ENCODE measurements at regions not wholly inside any gene's neighbourhood (a gene's known extent, or its start where the extent isn't known, plus 50 kb on each side); places are given as distances from the start of the nearest gene placed in this dataset.

DNA sequence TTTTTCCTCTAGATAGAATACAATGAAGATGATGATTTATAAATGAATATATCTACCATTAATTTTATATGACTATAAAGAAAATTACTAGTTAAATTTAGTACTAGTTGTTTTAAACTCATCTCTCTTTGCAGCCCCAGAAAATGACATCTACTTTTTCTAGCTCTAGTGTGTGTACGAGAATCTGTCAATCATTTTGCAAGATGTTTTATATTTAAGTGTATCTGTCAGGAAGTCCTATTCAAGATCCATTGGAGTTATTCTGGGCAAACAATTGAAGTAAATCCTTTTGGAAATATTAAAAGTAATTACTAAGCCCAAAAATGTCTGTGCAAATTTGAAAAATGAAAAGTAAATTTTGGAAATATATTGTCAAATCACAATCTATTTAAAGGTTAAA lies 144.3 kb upstream of the PCDH9 start:
- no peak for TF ChIP-seq TAF1 (IDR thresholded peaks at IDR 0.05; ENCODE audit: low read depth)
- TF ChIP-seq, protein P1, sequence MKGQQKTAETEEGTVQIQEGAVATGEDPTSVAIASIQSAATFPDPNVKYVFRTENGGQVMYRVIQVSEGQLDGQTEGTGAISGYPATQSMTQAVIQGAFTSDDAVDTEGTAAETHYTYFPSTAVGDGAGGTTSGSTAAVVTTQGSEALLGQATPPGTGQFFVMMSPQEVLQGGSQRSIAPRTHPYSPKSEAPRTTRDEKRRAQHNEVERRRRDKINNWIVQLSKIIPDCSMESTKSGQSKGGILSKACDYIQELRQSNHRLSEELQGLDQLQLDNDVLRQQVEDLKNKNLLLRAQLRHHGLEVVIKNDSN (IDR thresholded peaks at IDR 0.05), result no peak
- TF ChIP-seq, protein P2, sequence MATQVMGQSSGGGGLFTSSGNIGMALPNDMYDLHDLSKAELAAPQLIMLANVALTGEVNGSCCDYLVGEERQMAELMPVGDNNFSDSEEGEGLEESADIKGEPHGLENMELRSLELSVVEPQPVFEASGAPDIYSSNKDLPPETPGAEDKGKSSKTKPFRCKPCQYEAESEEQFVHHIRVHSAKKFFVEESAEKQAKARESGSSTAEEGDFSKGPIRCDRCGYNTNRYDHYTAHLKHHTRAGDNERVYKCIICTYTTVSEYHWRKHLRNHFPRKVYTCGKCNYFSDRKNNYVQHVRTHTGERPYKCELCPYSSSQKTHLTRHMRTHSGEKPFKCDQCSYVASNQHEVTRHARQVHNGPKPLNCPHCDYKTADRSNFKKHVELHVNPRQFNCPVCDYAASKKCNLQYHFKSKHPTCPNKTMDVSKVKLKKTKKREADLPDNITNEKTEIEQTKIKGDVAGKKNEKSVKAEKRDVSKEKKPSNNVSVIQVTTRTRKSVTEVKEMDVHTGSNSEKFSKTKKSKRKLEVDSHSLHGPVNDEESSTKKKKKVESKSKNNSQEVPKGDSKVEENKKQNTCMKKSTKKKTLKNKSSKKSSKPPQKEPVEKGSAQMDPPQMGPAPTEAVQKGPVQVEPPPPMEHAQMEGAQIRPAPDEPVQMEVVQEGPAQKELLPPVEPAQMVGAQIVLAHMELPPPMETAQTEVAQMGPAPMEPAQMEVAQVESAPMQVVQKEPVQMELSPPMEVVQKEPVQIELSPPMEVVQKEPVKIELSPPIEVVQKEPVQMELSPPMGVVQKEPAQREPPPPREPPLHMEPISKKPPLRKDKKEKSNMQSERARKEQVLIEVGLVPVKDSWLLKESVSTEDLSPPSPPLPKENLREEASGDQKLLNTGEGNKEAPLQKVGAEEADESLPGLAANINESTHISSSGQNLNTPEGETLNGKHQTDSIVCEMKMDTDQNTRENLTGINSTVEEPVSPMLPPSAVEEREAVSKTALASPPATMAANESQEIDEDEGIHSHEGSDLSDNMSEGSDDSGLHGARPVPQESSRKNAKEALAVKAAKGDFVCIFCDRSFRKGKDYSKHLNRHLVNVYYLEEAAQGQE (IDR thresholded peaks at IDR 0.05; ENCODE audit: low read depth), result no peak
- TF ChIP-seq ZBTB7A (IDR thresholded peaks at IDR 0.05; ENCODE audit: low read depth), result no peak
- no peak for TF ChIP-seq EGR1 (IDR thresholded peaks at IDR 0.05)
- no peak for TF ChIP-seq EP300 (IDR thresholded peaks at IDR 0.05; ENCODE audit: borderline replicate concordance)
- TF ChIP-seq TCF12 (IDR thresholded peaks at IDR 0.05; ENCODE audit: low read depth), result no peak
- TF ChIP-seq, protein P3, sequence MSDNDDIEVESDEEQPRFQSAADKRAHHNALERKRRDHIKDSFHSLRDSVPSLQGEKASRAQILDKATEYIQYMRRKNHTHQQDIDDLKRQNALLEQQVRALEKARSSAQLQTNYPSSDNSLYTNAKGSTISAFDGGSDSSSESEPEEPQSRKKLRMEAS (IDR thresholded peaks at IDR 0.05), result no peak
- TF ChIP-seq FOXM1 (IDR thresholded peaks at IDR 0.05; ENCODE audit: borderline replicate concordance, low read depth), result no peak
- TF ChIP-seq NFIC (IDR thresholded peaks at IDR 0.05), result no peak

DNA sequence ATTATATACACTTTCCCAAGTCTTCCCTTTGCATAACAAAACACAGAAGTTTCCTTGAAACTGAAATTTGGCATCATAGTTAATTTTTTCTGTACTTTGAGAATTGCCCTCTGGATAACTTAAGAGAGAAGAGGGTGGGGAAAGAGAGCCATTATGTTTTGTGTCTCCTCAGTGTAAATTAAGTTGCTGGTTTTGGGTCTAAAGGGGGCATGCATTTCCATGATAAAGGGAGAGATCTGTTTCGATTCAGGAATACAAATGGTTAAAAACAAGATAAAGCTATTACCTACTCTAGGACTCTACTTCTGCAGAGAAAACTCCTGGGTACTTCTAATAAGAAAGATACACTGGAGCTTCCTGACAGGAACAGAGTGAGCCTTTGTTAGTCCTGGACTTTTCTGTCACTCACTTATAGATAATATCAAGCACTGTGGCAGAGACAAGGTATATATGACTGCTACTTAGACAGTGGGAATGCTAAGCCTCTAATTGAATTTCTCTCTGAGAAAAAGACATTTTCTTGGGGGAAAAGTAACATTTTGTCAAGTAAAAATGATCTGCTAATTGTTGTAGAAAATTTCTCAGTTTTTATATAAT lies 142.8 kb upstream of the PCDH9 start:
- no peak for TF ChIP-seq YY1 (IDR thresholded peaks at IDR 0.05; ENCODE audit: low read depth)
- no peak for TF ChIP-seq NFIC (IDR thresholded peaks at IDR 0.05)
- TF ChIP-seq CEBPB (IDR thresholded peaks at IDR 0.05), result no peak
- TF ChIP-seq EP300 (IDR thresholded peaks at IDR 0.05; ENCODE audit: borderline replicate concordance), result no peak
- TF ChIP-seq TAF1 (IDR thresholded peaks at IDR 0.05; ENCODE audit: low read depth), result no peak
- no peak for TF ChIP-seq CREB1 (IDR thresholded peaks at IDR 0.05; ENCODE audit: low read depth)
- no peak for TF ChIP-seq FOXM1 (IDR thresholded peaks at IDR 0.05; ENCODE audit: borderline replicate concordance, low read depth)
- no peak for TF ChIP-seq EGR1 (IDR thresholded peaks at IDR 0.05)
- no peak for TF ChIP-seq TCF12 (IDR thresholded peaks at IDR 0.05; ENCODE audit: low read depth)
- TF ChIP-seq RAD21 (IDR thresholded peaks at IDR 0.05; ENCODE audit: low read depth), result no peak
- TF ChIP-seq, protein P2 (IDR thresholded peaks at IDR 0.05; ENCODE audit: low read depth), result no peak
- no peak for TF ChIP-seq ZBTB7A (IDR thresholded peaks at IDR 0.05; ENCODE audit: low read depth)
- TF ChIP-seq TEAD4 (IDR thresholded peaks at IDR 0.05), result no peak
- TF ChIP-seq, protein P1 (IDR thresholded peaks at IDR 0.05), result no peak
- TF ChIP-seq, protein P3 (IDR thresholded peaks at IDR 0.05), result no peak

DNA sequence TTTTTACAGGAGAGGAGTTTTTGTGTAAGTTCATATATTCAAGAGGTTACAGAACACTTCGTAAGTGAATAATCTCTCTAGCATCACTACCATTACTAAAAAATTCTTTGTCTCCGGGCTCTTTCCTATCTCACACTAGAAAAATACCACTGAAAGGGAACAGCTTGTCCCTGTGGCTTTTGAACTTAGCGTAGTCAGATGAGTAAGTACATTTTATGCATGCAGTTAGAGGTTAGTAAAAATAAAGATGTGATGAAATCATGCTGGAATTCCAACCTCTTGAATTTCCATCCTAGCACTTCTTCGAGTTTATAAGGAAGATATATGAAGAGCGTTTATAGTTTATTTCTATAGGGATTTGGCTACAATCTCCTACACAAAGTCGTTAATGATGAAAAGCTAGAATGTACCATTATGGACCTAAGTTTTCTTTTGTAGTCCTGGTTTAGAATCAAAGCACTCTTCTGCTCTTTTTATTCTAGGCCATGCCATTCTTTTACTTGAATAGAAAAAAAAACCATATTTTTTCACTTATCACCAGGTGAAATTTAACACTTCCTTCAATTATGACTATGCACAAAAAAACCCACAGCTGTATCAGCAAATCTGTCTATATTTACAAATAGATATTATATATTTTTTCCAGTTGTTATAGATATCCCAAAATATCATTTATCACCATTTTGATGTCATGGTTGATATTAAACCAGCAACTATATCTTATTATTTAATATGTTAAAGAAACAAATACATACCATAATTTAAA lies 139.9 kb upstream of the PCDH9 start:
- TF ChIP-seq TAF1 (IDR thresholded peaks at IDR 0.05; ENCODE audit: low read depth) (no peak), CEBPB (IDR thresholded peaks at IDR 0.05) (no peak), FOXM1 (IDR thresholded peaks at IDR 0.05; ENCODE audit: borderline replicate concordance, low read depth) (no peak), EGR1 (IDR thresholded peaks at IDR 0.05) (no peak), NFIC (IDR thresholded peaks at IDR 0.05) (no peak), YY1 (IDR thresholded peaks at IDR 0.05; ENCODE audit: low read depth) (no peak), EP300 (IDR thresholded peaks at IDR 0.05; ENCODE audit: borderline replicate concordance) (no peak), RAD21 (IDR thresholded peaks at IDR 0.05; ENCODE audit: low read depth) (no peak), TEAD4 (IDR thresholded peaks at IDR 0.05) (no peak), CREB1 (IDR thresholded peaks at IDR 0.05; ENCODE audit: low read depth) (no peak), TCF12 (IDR thresholded peaks at IDR 0.05; ENCODE audit: low read depth) (no peak), ZBTB7A (IDR thresholded peaks at IDR 0.05; ENCODE audit: low read depth) (no peak)
- TF ChIP-seq, protein P1 (IDR thresholded peaks at IDR 0.05), result no peak
- TF ChIP-seq, protein P2 (IDR thresholded peaks at IDR 0.05; ENCODE audit: low read depth), result no peak
- TF ChIP-seq, protein P3 (IDR thresholded peaks at IDR 0.05), result no peak
